Esophagus squamous epithelium (tissue), 5 donors: ENCODE measurements at regions not wholly inside any gene's neighbourhood (a gene's known extent, or its start where the extent isn't known, plus 50 kb on each side); places are given as distances from the start of the nearest gene placed in this dataset.

Experiments
- DNase-seq: peaks from one replicate; lab custom pipeline; 2025; lab: John Stamatoyannopoulos, UW
- H3K27ac ChIP-seq, 4 donors: fragments of 200-600 bp; sonication (generic); one replicate each; pipeline ENCODE4 v1.5.1; 2016 to 2019; ENCODE audit warnings: mild to moderate bottlenecking in 1 of 4
- H3K27me3 ChIP-seq, 4 donors: fragments of 200-600 bp; sonication (generic); 1 replicate in 3 of 4; 2 replicates in 1 of 4; pipeline versions ENCODE4 v1.5.1 to v1.6.0; 2017 to 2021; ENCODE audit warnings: antibody characterized with exemption in 1 of 4
- H3K36me3 ChIP-seq, 3 donors: fragments of 200-600 bp; sonication (generic); one replicate each; pipeline ENCODE4 v1.5.1; 2016 to 2019
- H3K4me1 ChIP-seq, 3 donors: fragments of 200-600 bp; sonication (generic); one replicate each; pipeline ENCODE4 v1.5.1; 2017 to 2019
- H3K4me3 ChIP-seq, 4 donors: fragments of 200-600 bp; sonication (generic); 1 replicate in 3 of 4; 2 replicates in 1 of 4; pipeline ENCODE4 v1.5.1; 2016 to 2019; ENCODE audit warnings: mild to moderate bottlenecking in 2 of 4, moderate library complexity in 1 of 4
- H3K9me3 ChIP-seq, 3 donors: fragments of 200-600 bp; sonication (generic); one replicate each; pipeline ENCODE4 v1.5.1; 2016 to 2019
- CTCF ChIP-seq, 6 experiments: fragments of 450-650 bp in 4 of 6; fragments of 200-600 bp in 2 of 6; sonication (generic) in 2 of 6; IDR thresholded peaks; one replicate each; pipeline ENCODE4 v1.5.1; 2016 to 2019; ENCODE audit warnings: antibody characterized with exemption in 6 of 6, mild to moderate bottlenecking in 4 of 6, moderate library complexity in 4 of 6
- POLR2A ChIP-seq, 4 donors: fragments of 450-650 bp; IDR thresholded peaks; one replicate each; pipeline ENCODE4 v1.6.1; 2017; ENCODE audit warnings: antibody characterized with exemption in 4 of 4, mild to moderate bottlenecking in 4 of 4, moderate library complexity in 3 of 4
- WGBS, 2 donors: methylation state at CpG; one replicate each; pipeline ENCODE4 v1.1.5; 2018; 5-methylcytosine and 5-hydroxymethylcytosine counted together
- intact Hi-C: fragments of 100-400 bp; cut with DNase I; formaldehyde crosslinking; loops from one replicate; pipeline ENCODE4 v1.15.0; 2022
- donor health status: DM: yes; HTN: yes; CAD: no.

GRCh38 chr14:96649327-96649601 is 147.1 kb downstream of the PAPOLA start:
- 80 to 83% methylated on average over 1 of the region's 2 CpGs for WGBS, 2 donors
- no peaks in the 10 kb centered on the region for H3K36me3 ChIP-seq
- TF ChIP-seq CTCF (IDR thresholded peaks at IDR 0.05): no peak
- TF ChIP-seq POLR2A (IDR thresholded peaks at IDR 0.05): no peak
- peaks cover 0 to 10% (median 0%) of the 10 kb centered on the region in 3 donors for H3K9me3 ChIP-seq
- no peak overlapping the region for H3K27ac ChIP-seq
- no peak overlapping the region for H3K4me3 ChIP-seq
- no peaks in the 10 kb centered on the region for H3K4me1 ChIP-seq
- no peak for DNase-seq
- peaks cover 0 to 5% (median 0%) of the 10 kb centered on the region in 4 donors for H3K27me3 ChIP-seq
- intact Hi-C loops: no loop called here

- intact Hi-C loops: no loop called here
- 81 to 84% methylated on average over 8 of the region's 8 CpGs for WGBS, 2 donors
- Histone ChIP-seq H3K27me3 (peaks cover 0 to 5% (median 0%) of the 10 kb centered on the region in 4 donors), H3K9me3 (no peaks in the 10 kb centered on the region), H3K27ac (no peak overlapping the region), H3K36me3 (no peaks in the 10 kb centered on the region), H3K4me1 (peaks cover 0 to 5% (median 4%) of the 10 kb centered on the region in 3 donors), H3K4me3 (no peak overlapping the region)
- no peak for DNase-seq
- TF ChIP-seq POLR2A (IDR thresholded peaks at IDR 0.05): no peak
- no peak for TF ChIP-seq CTCF (IDR thresholded peaks at IDR 0.05)
These were observed 143.6 kb upstream of the VRK1 start for GRCh38 chr14:96653597-96653996.

GRCh38 chr14:96658611-96659010 is 138.6 kb upstream of the VRK1 start:
- H3K9me3 ChIP-seq: no peaks in the 10 kb centered on the region
- no peaks in the 10 kb centered on the region for H3K36me3 ChIP-seq
- no peaks in the 10 kb centered on the region for H3K27me3 ChIP-seq
- no peak for DNase-seq
- intact Hi-C loops: no loop called here
- 40 to 42% methylated on average over 4 of the region's 4 CpGs for WGBS, 2 donors
- peaks cover 6 to 48% (median 12%) of the 10 kb centered on the region in 3 donors for H3K4me1 ChIP-seq
- peak overlapping the region in 3 of 4 donors; percentile 33 to 41 (median 34) for H3K27ac ChIP-seq
- TF ChIP-seq POLR2A (IDR thresholded peaks at IDR 0.05) (no peak), CTCF (IDR thresholded peaks at IDR 0.05) (no peak)
- H3K4me3 ChIP-seq: no peak overlapping the region

GRCh38 chr14:96660123-96660522 is 137.1 kb upstream of the VRK1 start:
- intact Hi-C loops: no loop called here
- WGBS, 2 donors: 55 to 58% methylated on average over 1 of the region's 1 CpG
- H3K36me3 ChIP-seq: no peaks in the 10 kb centered on the region
- TF ChIP-seq POLR2A (IDR thresholded peaks at IDR 0.05) (no peak), CTCF (IDR thresholded peaks at IDR 0.05) (no peak)
- no peak overlapping the region for H3K4me3 ChIP-seq
- H3K9me3 ChIP-seq: no peaks in the 10 kb centered on the region
- no peaks in the 10 kb centered on the region for H3K27me3 ChIP-seq
- peaks cover 6 to 48% (median 12%) of the 10 kb centered on the region in 3 donors for H3K4me1 ChIP-seq
- no peak overlapping the region for H3K27ac ChIP-seq
- DNase-seq: no peak

- 42 to 63% methylated on average over 4 of the region's 4 CpGs for WGBS, 2 donors
- Histone ChIP-seq H3K36me3 (no peaks in the 10 kb centered on the region), H3K4me1 (peaks cover 6 to 48% (median 12%) of the 10 kb centered on the region in 3 donors), H3K9me3 (no peaks in the 10 kb centered on the region), H3K4me3 (no peak overlapping the region), H3K27ac (no peak overlapping the region), H3K27me3 (no peaks in the 10 kb centered on the region)
- no peak for DNase-seq
- TF ChIP-seq CTCF (IDR thresholded peaks at IDR 0.05): no peak
- TF ChIP-seq POLR2A (IDR thresholded peaks at IDR 0.05): no peak
- intact Hi-C loops: no loop called here
These were observed 136.5 kb upstream of the VRK1 start for GRCh38 chr14:96660667-96661066.
